Liver (tissue), 3 donors: ENCODE measurements at regions not wholly inside any gene's neighbourhood (a gene's known extent, or its start where the extent isn't known, plus 50 kb on each side); places are given as distances from the start of the nearest gene placed in this dataset.

Source experiments
- EGR1 ChIP-seq, 2 donors: IDR thresholded peaks; 2 replicates each; pipeline ENCODE4 v1.6.1; 2016 to 2018; ENCODE audit warnings: antibody characterized with exemption in 2 of 2, low read depth in 2 of 2
- GABPA ChIP-seq, 2 donors: IDR thresholded peaks in 1 of 2; conservative IDR thresholded peaks in 1 of 2; 2 replicates each; pipeline ENCODE4 v1.6.1; 2016; ENCODE audit warnings: antibody characterized with exemption in 2 of 2, mild to moderate bottlenecking in 1 of 2, moderate library complexity in 1 of 2
- JUND ChIP-seq, 2 donors: IDR thresholded peaks; 2 replicates each; pipeline ENCODE4 v1.6.1; 2016; ENCODE audit warnings: antibody characterized with exemption in 2 of 2
- SP1 ChIP-seq: IDR thresholded peaks from 2 replicates; pipeline ENCODE4 v1.6.1; 2018; ENCODE audit warnings: antibody characterized with exemption, mild to moderate bottlenecking
- TF ChIP-seq, protein P1 (sequence below): fragments of 150-350 bp; IDR thresholded peaks from 2 replicates; pipeline ENCODE4 v1.5.1; 2017; ENCODE audit warnings: improper control_type of control experiment, low read depth, low read length; ENCODE audit not compliant: missing input control
- TF ChIP-seq, protein P2 (sequence below): IDR thresholded peaks from 2 replicates; pipeline ENCODE4 v1.6.1; 2016; ENCODE audit warnings: antibody characterized with exemption, mild to moderate bottlenecking
- TF ChIP-seq, protein P3 (sequence below): IDR thresholded peaks from 2 replicates; pipeline ENCODE4 v1.6.1; 2016; ENCODE audit warnings: antibody characterized with exemption
- donor health status: healthy.
- donor health status: healthy.

DNA sequence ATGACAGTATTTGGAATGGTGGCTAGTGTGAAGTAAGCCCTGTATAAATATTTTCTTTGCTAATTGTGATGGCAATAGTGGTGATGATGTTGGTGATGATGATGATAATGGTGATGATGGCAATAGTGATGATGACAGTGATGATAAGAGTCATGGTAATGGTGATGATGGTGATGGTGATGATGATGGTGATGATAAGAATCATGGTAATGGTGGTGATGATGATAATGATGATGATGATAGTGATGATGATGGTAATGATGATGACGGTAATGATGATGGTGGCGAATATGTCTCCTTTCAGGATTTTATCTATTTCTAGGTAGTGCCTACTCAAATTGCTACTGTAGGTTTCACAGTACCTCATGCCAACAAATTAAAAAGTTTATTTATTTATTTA lies 205.4 kb downstream of the GALR1 start:
- TF ChIP-seq, protein P1, sequence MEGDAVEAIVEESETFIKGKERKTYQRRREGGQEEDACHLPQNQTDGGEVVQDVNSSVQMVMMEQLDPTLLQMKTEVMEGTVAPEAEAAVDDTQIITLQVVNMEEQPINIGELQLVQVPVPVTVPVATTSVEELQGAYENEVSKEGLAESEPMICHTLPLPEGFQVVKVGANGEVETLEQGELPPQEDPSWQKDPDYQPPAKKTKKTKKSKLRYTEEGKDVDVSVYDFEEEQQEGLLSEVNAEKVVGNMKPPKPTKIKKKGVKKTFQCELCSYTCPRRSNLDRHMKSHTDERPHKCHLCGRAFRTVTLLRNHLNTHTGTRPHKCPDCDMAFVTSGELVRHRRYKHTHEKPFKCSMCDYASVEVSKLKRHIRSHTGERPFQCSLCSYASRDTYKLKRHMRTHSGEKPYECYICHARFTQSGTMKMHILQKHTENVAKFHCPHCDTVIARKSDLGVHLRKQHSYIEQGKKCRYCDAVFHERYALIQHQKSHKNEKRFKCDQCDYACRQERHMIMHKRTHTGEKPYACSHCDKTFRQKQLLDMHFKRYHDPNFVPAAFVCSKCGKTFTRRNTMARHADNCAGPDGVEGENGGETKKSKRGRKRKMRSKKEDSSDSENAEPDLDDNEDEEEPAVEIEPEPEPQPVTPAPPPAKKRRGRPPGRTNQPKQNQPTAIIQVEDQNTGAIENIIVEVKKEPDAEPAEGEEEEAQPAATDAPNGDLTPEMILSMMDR = no peak
- TF ChIP-seq, protein P2, sequence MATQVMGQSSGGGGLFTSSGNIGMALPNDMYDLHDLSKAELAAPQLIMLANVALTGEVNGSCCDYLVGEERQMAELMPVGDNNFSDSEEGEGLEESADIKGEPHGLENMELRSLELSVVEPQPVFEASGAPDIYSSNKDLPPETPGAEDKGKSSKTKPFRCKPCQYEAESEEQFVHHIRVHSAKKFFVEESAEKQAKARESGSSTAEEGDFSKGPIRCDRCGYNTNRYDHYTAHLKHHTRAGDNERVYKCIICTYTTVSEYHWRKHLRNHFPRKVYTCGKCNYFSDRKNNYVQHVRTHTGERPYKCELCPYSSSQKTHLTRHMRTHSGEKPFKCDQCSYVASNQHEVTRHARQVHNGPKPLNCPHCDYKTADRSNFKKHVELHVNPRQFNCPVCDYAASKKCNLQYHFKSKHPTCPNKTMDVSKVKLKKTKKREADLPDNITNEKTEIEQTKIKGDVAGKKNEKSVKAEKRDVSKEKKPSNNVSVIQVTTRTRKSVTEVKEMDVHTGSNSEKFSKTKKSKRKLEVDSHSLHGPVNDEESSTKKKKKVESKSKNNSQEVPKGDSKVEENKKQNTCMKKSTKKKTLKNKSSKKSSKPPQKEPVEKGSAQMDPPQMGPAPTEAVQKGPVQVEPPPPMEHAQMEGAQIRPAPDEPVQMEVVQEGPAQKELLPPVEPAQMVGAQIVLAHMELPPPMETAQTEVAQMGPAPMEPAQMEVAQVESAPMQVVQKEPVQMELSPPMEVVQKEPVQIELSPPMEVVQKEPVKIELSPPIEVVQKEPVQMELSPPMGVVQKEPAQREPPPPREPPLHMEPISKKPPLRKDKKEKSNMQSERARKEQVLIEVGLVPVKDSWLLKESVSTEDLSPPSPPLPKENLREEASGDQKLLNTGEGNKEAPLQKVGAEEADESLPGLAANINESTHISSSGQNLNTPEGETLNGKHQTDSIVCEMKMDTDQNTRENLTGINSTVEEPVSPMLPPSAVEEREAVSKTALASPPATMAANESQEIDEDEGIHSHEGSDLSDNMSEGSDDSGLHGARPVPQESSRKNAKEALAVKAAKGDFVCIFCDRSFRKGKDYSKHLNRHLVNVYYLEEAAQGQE = no peak
- TF ChIP-seq JUND (IDR thresholded peaks at IDR 0.05) = no peak
- no peak for TF ChIP-seq GABPA (IDR thresholded peaks at IDR 0.05 in 1 of 2, conservative IDR thresholded peaks at IDR 0.05 in 1 of 2)
- TF ChIP-seq SP1 = no peak
- TF ChIP-seq, protein P3, sequence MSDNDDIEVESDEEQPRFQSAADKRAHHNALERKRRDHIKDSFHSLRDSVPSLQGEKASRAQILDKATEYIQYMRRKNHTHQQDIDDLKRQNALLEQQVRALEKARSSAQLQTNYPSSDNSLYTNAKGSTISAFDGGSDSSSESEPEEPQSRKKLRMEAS = no peak
- TF ChIP-seq EGR1 (IDR thresholded peaks at IDR 0.05; ENCODE audit: low read depth in 2 of 2) = no peak
